SK-N-MC (cell line): ENCODE measurements at regions not wholly inside any gene's neighbourhood (a gene's known extent, or its start where the extent isn't known, plus 50 kb on each side); places are given as distances from the start of the nearest gene placed in this dataset.

ENCODE experiments used
- EZH2 ChIP-seq: fragments of 200-600 bp; sonication (generic); IDR thresholded peaks from one replicate; pipeline ENCODE4 v1.6.1; 2017; ENCODE audit warnings: antibody characterized with exemption
- FOXP2 ChIP-seq: optimal IDR thresholded peaks from 2 replicates; pipeline ENCODE3; 2011; ENCODE audit warnings: mild to moderate bottlenecking, moderate library complexity; ENCODE audit not compliant: insufficient read depth; ENCODE audit errors: extremely low read length, control extremely low read depth
- POLR2AphosphoS5 ChIP-seq: IDR thresholded peaks from 2 replicates; pipeline ENCODE4 v1.6.1; 2012; ENCODE audit warnings: mild to moderate bottlenecking, low read depth, low read length, borderline replicate concordance

DNA sequence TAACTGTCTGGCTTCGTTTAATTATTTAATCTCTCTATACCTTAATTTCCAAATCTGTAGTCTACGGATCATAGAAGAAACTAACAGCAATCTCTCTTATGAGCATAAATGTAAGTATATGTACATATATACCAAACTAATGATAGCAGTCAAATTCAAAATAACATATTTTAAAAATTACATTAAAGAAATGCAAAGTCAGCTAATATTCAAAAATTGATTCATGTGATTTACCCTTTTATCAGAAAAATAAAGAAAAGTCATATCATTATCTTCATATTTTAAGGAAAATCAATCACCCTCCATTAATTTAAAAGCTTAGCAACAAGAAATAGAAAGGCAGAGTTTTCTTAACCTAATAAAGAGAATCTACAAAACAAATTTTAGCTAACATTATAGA is 575.9 kb downstream of the IRS1 start:
- TF ChIP-seq POLR2AphosphoS5 (no peak), EZH2 (no peak), FOXP2 (no peak)
